WI38 (cell line): ENCODE measurements at regions not wholly inside any gene's neighbourhood (a gene's known extent, or its start where the extent isn't known, plus 50 kb on each side); places are given as distances from the start of the nearest gene placed in this dataset.

Source experiments
- H3K4me3 ChIP-seq: 2 replicates; pipeline ENCODE4 v1.5.1; 2011; ENCODE audit warnings: low read depth, mild to moderate bottlenecking, control low read depth, low read length
- CTCF ChIP-seq: IDR thresholded peaks from 2 replicates; pipeline ENCODE4 v1.5.1; 2012; ENCODE audit warnings: low read depth, mild to moderate bottlenecking, control low read depth, low read length

DNA sequence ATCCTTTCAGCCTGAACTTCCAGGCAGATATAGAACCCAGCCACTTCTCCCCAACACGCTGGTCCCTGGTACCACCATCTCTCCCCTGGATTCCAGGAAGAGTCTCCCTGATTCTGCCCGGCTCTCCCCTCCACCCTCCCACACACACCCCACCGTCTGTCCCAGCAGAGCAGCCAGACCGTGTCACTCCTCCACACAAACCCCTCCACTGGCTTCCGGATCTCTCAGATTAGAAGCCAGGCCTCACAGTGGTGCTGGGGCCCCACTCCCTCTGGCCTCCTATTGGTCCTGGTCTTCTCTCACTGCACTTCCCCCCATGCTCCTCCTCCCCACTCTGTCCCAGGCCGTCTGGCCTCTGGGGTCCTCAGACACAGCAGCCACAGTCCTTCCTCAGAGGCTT is 52.4 kb upstream of the CDKN3 start:
- H3K4me3 ChIP-seq = no peak overlapping the region
- TF ChIP-seq CTCF = no peak

DNA sequence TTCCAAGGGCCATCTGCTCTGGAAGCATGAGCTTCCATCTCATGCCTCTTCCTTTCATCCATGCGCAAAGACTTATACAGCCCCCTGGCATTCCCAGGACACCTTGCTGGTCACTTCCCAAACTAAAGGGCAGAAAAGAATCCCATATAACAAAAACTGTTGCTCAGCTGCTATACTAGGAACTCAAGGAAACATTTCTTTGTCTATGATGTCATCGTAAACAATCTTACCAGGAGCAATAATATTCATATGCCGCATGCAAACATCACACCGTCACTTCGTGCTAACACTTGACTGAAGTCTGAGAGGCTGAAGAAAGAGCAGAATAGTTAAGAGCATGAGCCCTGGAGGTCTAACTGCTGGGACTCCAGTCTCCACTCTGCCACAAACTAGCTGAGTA is 50.5 kb upstream of the CDKN3 start:
- TF ChIP-seq CTCF = no peak
- no peak overlapping the region for H3K4me3 ChIP-seq
